OCI-LY7 (cell line): ENCODE measurements at regions not wholly inside any gene's neighbourhood (a gene's known extent, or its start where the extent isn't known, plus 50 kb on each side); places are given as distances from the start of the nearest gene placed in this dataset.

ENCODE experiments used
- BruUV-seq: library from RNA; stranded (reverse); fragments of 400-500 nt; replicated peaks from 2 replicates; lab custom pipeline; 2021; lab: Mats Ljungman, UMichigan
- CTCF ChIA-PET: fragments of 300-600 bp; sonication (Branson Sonifier 250); formaldehyde crosslinking; loops from one replicate; lab custom pipeline; 2022; ENCODE audit warnings: antibody characterized with exemption; ENCODE audit not compliant: unreplicated experiment; lab: Charles Lee
- POLR2A ChIA-PET: fragments of 300-600 bp; sonication (Branson Sonifier 250); formaldehyde crosslinking; loops from one replicate; lab custom pipeline; 2022; ENCODE audit warnings: antibody characterized with exemption; lab: Charles Lee
- DNase-seq: peaks from one replicate; pipeline ENCODE4 v3.0.0-alpha.2; 2015; ENCODE audit warnings: low spot score
- H2AFZ ChIP-seq: fragments of 200-600 bp; sonication (generic), shearing (Covaris generic); 2 replicates; pipeline ENCODE4 v1.6.1; 2014; ENCODE audit warnings: mild to moderate bottlenecking, antibody characterized with exemption, low read length, moderate library complexity
- H3K27ac ChIP-seq: fragments of 200-600 bp; sonication (generic); 2 replicates; pipeline ENCODE4 v1.5.1; 2014; ENCODE audit warnings: mixed run types, low read depth, mild to moderate bottlenecking, moderate library complexity, low read length, inconsistent platforms; ENCODE audit not compliant: poor library complexity, severe bottlenecking
- H3K36me3 ChIP-seq: fragments of 200-600 bp; sonication (generic); 2 replicates; pipeline ENCODE4 v1.6.1; 2014; ENCODE audit warnings: mild to moderate bottlenecking, antibody characterized with exemption, low read length, moderate library complexity, mixed read lengths; ENCODE audit not compliant: insufficient read depth
- H3K4me1 ChIP-seq: fragments of 200-600 bp; sonication (generic); 2 replicates; pipeline ENCODE4 v1.5.1; 2014; ENCODE audit warnings: mild to moderate bottlenecking, low read length; ENCODE audit not compliant: insufficient read depth, poor library complexity, severe bottlenecking
- H3K4me2 ChIP-seq: fragments of 200-600 bp; sonication (generic); 2 replicates; pipeline ENCODE4 v1.6.1; 2014; ENCODE audit warnings: mild to moderate bottlenecking, low read length
- H3K4me3 ChIP-seq: fragments of 200-600 bp; sonication (generic); 2 replicates; pipeline ENCODE4 v1.5.1; 2014; ENCODE audit warnings: mild to moderate bottlenecking, low read depth, low read length; ENCODE audit not compliant: poor library complexity, severe bottlenecking
- H3K79me2 ChIP-seq: fragments of 200-600 bp; sonication (generic); 2 replicates; pipeline ENCODE4 v1.6.1; 2016; ENCODE audit warnings: low read depth, mild to moderate bottlenecking, low read length, moderate library complexity, mixed read lengths; ENCODE audit not compliant: insufficient read depth
- H3K9me2 ChIP-seq: fragments of 200-600 bp; sonication (generic); 2 replicates; pipeline ENCODE4 v1.6.1; 2016; ENCODE audit warnings: mild to moderate bottlenecking, low read length, mixed read lengths; ENCODE audit not compliant: insufficient read depth
- H3K9me3 ChIP-seq: fragments of 200-600 bp; sonication (generic); 2 replicates; pipeline ENCODE4 v1.6.1; 2014; ENCODE audit warnings: mild to moderate bottlenecking, mixed run types, low read length, mixed read lengths
- H4K20me1 ChIP-seq: fragments of 200-600 bp; sonication (generic); 2 replicates; pipeline ENCODE4 v1.6.1; 2014; ENCODE audit warnings: mild to moderate bottlenecking, antibody characterized with exemption, low read length, moderate library complexity, mixed read lengths; ENCODE audit not compliant: insufficient read depth
- CTCF ChIP-seq: fragments of 200-600 bp; sonication (generic); conservative IDR thresholded peaks from 2 replicates; pipeline ENCODE4 v1.5.1; 2014; ENCODE audit warnings: mild to moderate bottlenecking, antibody characterized with exemption, low read length, moderate library complexity, mixed read lengths
- EZH2phosphoT487 ChIP-seq: fragments of 200-600 bp; sonication (generic); IDR thresholded peaks from 2 replicates; pipeline ENCODE4 v1.6.1; 2018; ENCODE audit warnings: low read depth, borderline replicate concordance, mild to moderate bottlenecking, mixed run types, antibody characterized with exemption, low read length, moderate library complexity, mixed read lengths
- intact Hi-C: fragments of 100-400 bp; cut with micrococcal nuclease; formaldehyde crosslinking; loops from one replicate; pipeline ENCODE4 v1.10.0; 2022; ENCODE audit not compliant: unreplicated experiment

- Histone ChIP-seq H3K4me3 (no peak overlapping the region), H3K9me2 (no peaks in the 10 kb centered on the region), H3K27ac (no peak overlapping the region), H3K4me1 (no peaks in the 10 kb centered on the region), H3K9me3 (no peaks in the 10 kb centered on the region), H3K36me3 (no peaks in the 10 kb centered on the region), H3K4me2 (no peak overlapping the region), H2AFZ (no peak overlapping the region; the same call in 1 of the 2 replicates), H4K20me1 (no peaks in the 10 kb centered on the region), H3K79me2 (no peaks in the 10 kb centered on the region)
- BruUV-seq, result no TSS peak
- CTCF ChIA-PET, result no interaction called here
- intact Hi-C loops, result no loop called here
- TF ChIP-seq CTCF (no peak), EZH2phosphoT487 (no peak)
- no peak for DNase-seq
- POLR2A ChIA-PET, result interaction anchor here (0.7 kb wide), 2 partner anchors 73 to 707 kb away, joined by 3 read pairs; no protein-coding TSS in a partner anchor
Measured at GRCh38 chr17:13704333-13704732, 102.6 kb upstream of the HS3ST3A1 start.

- Histone ChIP-seq H3K9me2 (no peaks in the 10 kb centered on the region), H3K9me3 (no peaks in the 10 kb centered on the region), H3K36me3 (no peaks in the 10 kb centered on the region), H3K79me2 (no peaks in the 10 kb centered on the region), H3K27ac (no peak overlapping the region), H2AFZ (no peak overlapping the region), H4K20me1 (no peaks in the 10 kb centered on the region), H3K4me3 (no peak overlapping the region), H3K4me2 (no peak overlapping the region), H3K4me1 (no peaks in the 10 kb centered on the region)
- no TSS peak for BruUV-seq
- CTCF ChIA-PET, result no interaction called here
- POLR2A ChIA-PET, result interaction anchor here (0.6 kb wide), 1 partner anchor 76 kb away, joined by 4 read pairs; no protein-coding TSS in a partner anchor
- no peak for DNase-seq
- TF ChIP-seq EZH2phosphoT487 (no peak), CTCF (no peak)
- intact Hi-C loops, result no loop called here
Measured at GRCh38 chr17:13705221-13705620, 103.5 kb upstream of the HS3ST3A1 start.

- TF ChIP-seq EZH2phosphoT487 (no peak), CTCF (no peak)
- no peaks in the 10 kb centered on the region for H3K4me1 ChIP-seq
- H2AFZ ChIP-seq, result no peak overlapping the region
- no peak for DNase-seq
- no peaks in the 10 kb centered on the region for H3K9me2 ChIP-seq
- no peaks in the 10 kb centered on the region for H3K79me2 ChIP-seq
- H3K4me2 ChIP-seq, result no peak overlapping the region
- no TSS peak for BruUV-seq
- ChIA-PET CTCF (no interaction called here), POLR2A (no interaction called here)
- H3K36me3 ChIP-seq, result no peaks in the 10 kb centered on the region
- H4K20me1 ChIP-seq, result no peaks in the 10 kb centered on the region
- no peak overlapping the region for H3K4me3 ChIP-seq
- no peak overlapping the region for H3K27ac ChIP-seq
- intact Hi-C loops, result no loop called here
- H3K9me3 ChIP-seq, result no peaks in the 10 kb centered on the region
Measured at GRCh38 chr17:13721705-13722104, 120.0 kb upstream of the HS3ST3A1 start.
